Neural progenitor cell (in vitro differentiated cells): ENCODE measurements at regions not wholly inside any gene's neighbourhood (a gene's known extent, or its start where the extent isn't known, plus 50 kb on each side); places are given as distances from the start of the nearest gene placed in this dataset.

Experiments used
- DNase-seq: peaks from one replicate; pipeline ENCODE4 v3.0.0-alpha.2; 2016; ENCODE audit warnings: low spot score
- H2AFZ ChIP-seq: fragments of 200-600 bp; sonication (generic); replicated peaks from 2 replicates; pipeline ENCODE4 v1.6.1; 2016; ENCODE audit warnings: antibody characterized with exemption
- H3F3A ChIP-seq: fragments of 200-600 bp; sonication (generic); 2 replicates; pipeline ENCODE4 v1.6.1; 2016; ENCODE audit warnings: antibody characterized with exemption, low read depth
- H3K27ac ChIP-seq: fragments of 200-600 bp; sonication (generic); 2 replicates; pipeline ENCODE4 v1.5.1; 2016; ENCODE audit warnings: mild to moderate bottlenecking
- H3K27me3 ChIP-seq: fragments of 200-600 bp; sonication (generic); 2 replicates; pipeline ENCODE4 v1.6.1; 2016; ENCODE audit warnings: mild to moderate bottlenecking, moderate library complexity
- H3K36me3 ChIP-seq: fragments of 200-600 bp; sonication (generic); 2 replicates; pipeline ENCODE4 v1.5.1; 2016
- H3K4me1 ChIP-seq: fragments of 200-600 bp; sonication (generic); 2 replicates; pipeline ENCODE4 v1.6.1; 2016; ENCODE audit warnings: mixed run types
- H3K4me2 ChIP-seq: fragments of 200-600 bp; sonication (generic); 2 replicates; pipeline ENCODE4 v1.6.1; 2016
- H3K4me3 ChIP-seq: fragments of 200-600 bp; sonication (generic); 2 replicates; pipeline ENCODE4 v1.5.1; 2016
- H3K79me2 ChIP-seq: fragments of 200-600 bp; sonication (generic); 2 replicates; pipeline ENCODE4 v1.6.1; 2016; ENCODE audit warnings: low read depth
- H3K9ac ChIP-seq: fragments of 200-600 bp; sonication (generic); 2 replicates; pipeline ENCODE4 v1.6.1; 2016
- H3K9me3 ChIP-seq: fragments of 200-600 bp; sonication (generic); 2 replicates; pipeline ENCODE4 v1.5.1; 2016; ENCODE audit warnings: low read depth
- H4K20me1 ChIP-seq: fragments of 200-600 bp; sonication (generic); 2 replicates; pipeline ENCODE4 v1.6.1; 2016; ENCODE audit warnings: low read depth
- H3K27ac Mint-ChIP-seq: 3 replicates; pipeline ENCODE4 v1.8.0; 2021; ENCODE audit warnings: mixed read lengths
- H3K27me3 Mint-ChIP-seq: 2 replicates; pipeline ENCODE4 v1.8.0; 2022; ENCODE audit warnings: low read depth, mild to moderate bottlenecking, inconsistent platforms, moderate library complexity, mixed read lengths; ENCODE audit not compliant: insufficient read depth
- H3K36me3 Mint-ChIP-seq: 3 replicates; pipeline ENCODE4 v1.8.0; 2021; ENCODE audit warnings: mixed read lengths
- H3K4me1 Mint-ChIP-seq: 3 replicates; pipeline ENCODE4 v1.8.0; 2021; ENCODE audit warnings: mixed read lengths
- H3K4me3 Mint-ChIP-seq: 3 replicates; pipeline ENCODE4 v1.8.0; 2021; ENCODE audit warnings: mild to moderate bottlenecking, moderate library complexity, mixed read lengths
- H3K9me3 Mint-ChIP-seq: 3 replicates; pipeline ENCODE4 v1.8.0; 2020; ENCODE audit warnings: mixed read lengths
- EZH2 ChIP-seq: fragments of 200-600 bp; sonication (generic); IDR thresholded peaks from 2 replicates; pipeline ENCODE4 v1.6.1; 2017; ENCODE audit warnings: antibody characterized with exemption, mild to moderate bottlenecking, moderate library complexity
- EZH2phosphoT487 ChIP-seq: fragments of 200-600 bp; sonication (generic); IDR thresholded peaks from 2 replicates; pipeline ENCODE4 v1.6.1; 2017; ENCODE audit warnings: antibody characterized with exemption
- TF ChIP-seq, protein P1 (sequence below): fragments of 200-600 bp; sonication (generic); IDR thresholded peaks from 2 replicates; pipeline ENCODE4 v1.5.1; 2017; ENCODE audit warnings: antibody characterized with exemption, mild to moderate bottlenecking

DNA sequence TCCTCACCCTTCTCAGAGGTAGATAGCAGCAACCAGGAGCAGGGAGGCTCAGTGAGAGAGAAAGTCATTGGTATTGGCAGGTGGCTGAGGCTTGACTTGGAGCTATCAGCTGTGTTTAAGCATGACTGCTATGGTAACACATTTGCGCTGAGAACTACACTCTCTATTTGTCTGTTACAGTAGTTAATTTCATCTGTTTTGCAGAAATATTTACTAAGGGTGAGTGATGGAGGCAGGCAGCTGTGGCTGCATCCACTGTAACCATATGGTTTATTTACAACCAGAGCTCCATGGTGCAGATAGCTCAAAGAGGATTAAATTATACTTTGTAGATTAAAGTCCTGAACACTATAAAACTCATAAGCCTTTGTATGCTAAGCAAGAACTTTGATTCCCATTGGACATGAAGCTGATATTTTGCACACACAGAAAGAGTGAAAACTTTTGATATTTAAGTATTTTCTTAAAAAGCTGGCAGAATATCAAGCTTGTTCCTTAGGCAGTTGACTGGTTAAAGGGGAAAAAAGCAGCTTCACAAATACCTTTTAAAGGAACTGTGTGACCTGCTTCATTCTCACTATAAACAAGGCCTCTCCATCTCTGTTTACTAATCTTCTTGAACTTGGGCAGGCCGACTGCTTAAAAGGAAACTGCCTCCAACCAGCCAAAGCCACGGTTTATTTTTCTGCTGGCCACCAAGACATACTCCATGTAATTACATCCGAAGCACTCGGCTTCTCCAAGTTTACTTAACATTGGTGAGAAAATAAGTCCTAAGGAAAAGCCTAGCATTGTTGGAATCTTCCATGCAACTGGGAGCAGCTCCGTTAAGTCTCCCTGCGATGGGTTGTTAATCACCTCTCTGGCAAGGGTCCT is 299.8 kb upstream of the ZFHX3 start:
- Mint-ChIP-seq H3K9me3 (no peaks in the 10 kb centered on the region), H3K27me3 (peaks cover 6% of the 10 kb centered on the region), H3K4me3 (no peak overlapping the region), H3K36me3 (no peaks in the 10 kb centered on the region), H3K27ac (no peak overlapping the region), H3K4me1 (peaks cover 15% of the 10 kb centered on the region)
- no peaks in the 10 kb centered on the region for H3F3A ChIP-seq
- no peaks in the 10 kb centered on the region for H3K36me3 ChIP-seq
- H3K27me3 ChIP-seq = peaks cover 5% of the 10 kb centered on the region
- no peak for DNase-seq
- no peaks in the 10 kb centered on the region for H3K79me2 ChIP-seq
- H3K4me1 ChIP-seq = peaks cover 7% of the 10 kb centered on the region
- H4K20me1 ChIP-seq = no peaks in the 10 kb centered on the region
- no peak overlapping the region for H3K4me2 ChIP-seq
- H3K9me3 ChIP-seq = no peaks in the 10 kb centered on the region
- H3K27ac ChIP-seq = no peak overlapping the region
- H2AFZ ChIP-seq = no peak overlapping the region
- TF ChIP-seq, protein P1, sequence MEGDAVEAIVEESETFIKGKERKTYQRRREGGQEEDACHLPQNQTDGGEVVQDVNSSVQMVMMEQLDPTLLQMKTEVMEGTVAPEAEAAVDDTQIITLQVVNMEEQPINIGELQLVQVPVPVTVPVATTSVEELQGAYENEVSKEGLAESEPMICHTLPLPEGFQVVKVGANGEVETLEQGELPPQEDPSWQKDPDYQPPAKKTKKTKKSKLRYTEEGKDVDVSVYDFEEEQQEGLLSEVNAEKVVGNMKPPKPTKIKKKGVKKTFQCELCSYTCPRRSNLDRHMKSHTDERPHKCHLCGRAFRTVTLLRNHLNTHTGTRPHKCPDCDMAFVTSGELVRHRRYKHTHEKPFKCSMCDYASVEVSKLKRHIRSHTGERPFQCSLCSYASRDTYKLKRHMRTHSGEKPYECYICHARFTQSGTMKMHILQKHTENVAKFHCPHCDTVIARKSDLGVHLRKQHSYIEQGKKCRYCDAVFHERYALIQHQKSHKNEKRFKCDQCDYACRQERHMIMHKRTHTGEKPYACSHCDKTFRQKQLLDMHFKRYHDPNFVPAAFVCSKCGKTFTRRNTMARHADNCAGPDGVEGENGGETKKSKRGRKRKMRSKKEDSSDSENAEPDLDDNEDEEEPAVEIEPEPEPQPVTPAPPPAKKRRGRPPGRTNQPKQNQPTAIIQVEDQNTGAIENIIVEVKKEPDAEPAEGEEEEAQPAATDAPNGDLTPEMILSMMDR = no peak
- TF ChIP-seq EZH2 (no peak), EZH2phosphoT487 (no peak)
- H3K4me3 ChIP-seq = no peak overlapping the region
- H3K9ac ChIP-seq = no peak overlapping the region

DNA sequence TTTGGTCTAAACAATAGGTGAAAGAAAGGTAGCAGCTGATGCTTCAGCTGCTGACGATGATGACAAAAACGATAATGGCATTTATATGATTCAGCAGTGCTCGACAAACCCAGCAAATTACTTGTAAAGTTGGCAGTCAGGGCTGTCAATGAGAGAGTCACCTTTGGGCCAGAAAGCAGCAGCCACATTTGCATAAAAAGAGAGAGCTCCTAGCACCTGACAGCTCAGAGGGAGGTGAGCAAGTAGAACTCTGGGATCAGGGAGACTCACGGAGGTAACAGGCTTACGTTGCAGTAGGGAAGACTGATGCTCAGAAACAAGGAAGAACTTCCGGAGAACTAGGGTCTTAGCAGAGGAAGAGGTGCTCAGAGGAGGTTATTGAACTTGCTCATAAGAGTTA is 291.9 kb upstream of the ZFHX3 start:
- Mint-ChIP-seq H3K36me3 (no peaks in the 10 kb centered on the region), H3K9me3 (no peaks in the 10 kb centered on the region), H3K27me3 (no peaks in the 10 kb centered on the region), H3K27ac (no peak overlapping the region), H3K4me1 (peaks cover 2% of the 10 kb centered on the region), H3K4me3 (no peak overlapping the region)
- no peak for DNase-seq
- no peaks in the 10 kb centered on the region for H3F3A ChIP-seq
- no peak overlapping the region for H3K4me2 ChIP-seq
- no peaks in the 10 kb centered on the region for H3K79me2 ChIP-seq
- no peaks in the 10 kb centered on the region for H4K20me1 ChIP-seq
- no peaks in the 10 kb centered on the region for H3K9me3 ChIP-seq
- H3K9ac ChIP-seq = no peak overlapping the region
- no peaks in the 10 kb centered on the region for H3K27me3 ChIP-seq
- H2AFZ ChIP-seq = no peak overlapping the region
- TF ChIP-seq EZH2 (no peak), EZH2phosphoT487 (no peak)
- TF ChIP-seq, protein P1 = no peak
- H3K4me1 ChIP-seq = peaks cover 8% of the 10 kb centered on the region
- no peaks in the 10 kb centered on the region for H3K36me3 ChIP-seq
- H3K4me3 ChIP-seq = no peak overlapping the region
- no peak overlapping the region for H3K27ac ChIP-seq

DNA sequence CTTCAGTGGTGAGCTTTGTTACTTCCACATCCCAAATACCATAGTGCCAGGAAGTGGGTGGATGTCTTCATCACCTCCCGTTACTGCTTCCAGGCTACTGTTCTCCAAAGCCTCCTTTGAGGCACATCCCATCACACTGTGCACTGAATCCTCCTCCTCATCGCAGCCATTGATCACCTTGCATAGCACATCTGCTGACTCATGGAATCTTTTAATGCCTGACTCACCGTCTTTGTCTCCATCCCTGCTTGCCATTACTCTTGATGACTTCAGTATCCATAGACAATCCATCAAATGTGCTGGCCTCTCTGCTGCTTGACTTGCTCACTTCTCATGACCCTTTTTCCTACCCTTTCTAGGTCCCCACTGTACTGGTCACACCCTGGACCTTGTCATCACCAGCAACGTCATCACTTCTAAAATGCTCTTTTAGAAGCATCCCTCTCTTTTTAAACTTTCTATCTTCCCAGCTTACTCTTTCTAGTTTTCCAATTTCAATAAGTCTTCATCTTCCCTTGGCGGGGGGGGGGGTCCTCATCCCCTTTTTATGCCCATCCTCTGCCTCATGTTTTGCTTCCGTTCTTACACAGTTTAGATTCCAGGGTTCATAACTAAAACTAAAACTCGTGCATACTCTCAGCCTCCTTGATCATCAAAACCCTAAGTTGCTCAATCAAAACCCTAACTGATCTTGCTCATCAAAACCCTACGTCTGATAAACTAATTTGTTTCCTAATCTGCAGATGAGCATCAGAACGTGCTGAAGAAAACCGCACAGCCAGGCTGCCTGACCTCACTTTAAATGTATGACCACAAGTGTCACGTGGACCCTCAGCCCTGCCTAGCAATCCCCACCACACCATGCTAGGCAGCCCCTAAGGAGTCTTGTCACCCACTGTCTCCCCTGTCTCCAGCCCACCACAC is 289.7 kb upstream of the ZFHX3 start:
- no peak for TF ChIP-seq EZH2
- DNase-seq = no peak
- no peaks in the 10 kb centered on the region for H3K9me3 Mint-ChIP-seq
- H3K27ac ChIP-seq = no peak overlapping the region
- H3K27ac Mint-ChIP-seq = no peak overlapping the region
- H3K9ac ChIP-seq = no peak overlapping the region
- no peaks in the 10 kb centered on the region for H4K20me1 ChIP-seq
- H3K4me1 Mint-ChIP-seq = peaks cover 2% of the 10 kb centered on the region
- H3K4me2 ChIP-seq = no peak overlapping the region
- H2AFZ ChIP-seq = no peak overlapping the region
- H3K79me2 ChIP-seq = no peaks in the 10 kb centered on the region
- peaks cover 10% of the 10 kb centered on the region for H3K4me1 ChIP-seq
- no peaks in the 10 kb centered on the region for H3K27me3 ChIP-seq
- H3K4me3 Mint-ChIP-seq = no peak overlapping the region
- no peaks in the 10 kb centered on the region for H3K9me3 ChIP-seq
- H3K36me3 ChIP-seq = no peaks in the 10 kb centered on the region
- H3K36me3 Mint-ChIP-seq = no peaks in the 10 kb centered on the region
- H3K27me3 Mint-ChIP-seq = no peaks in the 10 kb centered on the region
- no peaks in the 10 kb centered on the region for H3F3A ChIP-seq
- H3K4me3 ChIP-seq = no peak overlapping the region
